BE2C (cell line): ENCODE measurements at regions not wholly inside any gene's neighbourhood (a gene's known extent, or its start where the extent isn't known, plus 50 kb on each side); places are given as distances from the start of the nearest gene placed in this dataset.

Experiments used
- DNase-seq: peaks from one replicate; pipeline ENCODE4 v3.0.0-alpha.2; 2020
- H3K27me3 ChIP-seq: fragments of 250-450 bp; sonication (Bioruptor Pico); 2 replicates; pipeline ENCODE4 v1.5.1; 2020; ENCODE audit warnings: mild to moderate bottlenecking
- H3K36me3 ChIP-seq: fragments of 250-450 bp; sonication (Bioruptor Pico); 2 replicates; pipeline ENCODE4 v1.5.1; 2020; ENCODE audit warnings: mild to moderate bottlenecking
- H3K4me1 ChIP-seq: fragments of 250-450 bp; sonication (Bioruptor Pico); 2 replicates; pipeline ENCODE4 v1.5.1; 2020
- H3K4me3 ChIP-seq: 2 replicates; pipeline ENCODE4 v1.5.1; 2011; ENCODE audit warnings: low read depth, low read length
- H3K9me3 ChIP-seq: fragments of 250-450 bp; sonication (Bioruptor Pico); 2 replicates; pipeline ENCODE4 v1.5.1; 2020
- CTCF ChIP-seq: IDR thresholded peaks from 2 replicates; pipeline ENCODE4 v1.5.1; 2012; ENCODE audit warnings: mild to moderate bottlenecking, low read depth, low read length

GRCh38 chr13:74708629-74709028, 574.4 kb upstream of the KLF12 start:
- Histone ChIP-seq H3K4me1 (no peaks in the 10 kb centered on the region), H3K9me3 (no peaks in the 10 kb centered on the region), H3K4me3 (no peak overlapping the region), H3K27me3 (no peaks in the 10 kb centered on the region), H3K36me3 (no peaks in the 10 kb centered on the region)
- no peak for TF ChIP-seq CTCF
- no peak for DNase-seq

- H3K9me3 ChIP-seq: no peaks in the 10 kb centered on the region
- no peak overlapping the region for H3K4me3 ChIP-seq
- no peak for TF ChIP-seq CTCF
- DNase-seq: no peak
- H3K27me3 ChIP-seq: no peaks in the 10 kb centered on the region
- H3K4me1 ChIP-seq: no peaks in the 10 kb centered on the region
- no peaks in the 10 kb centered on the region for H3K36me3 ChIP-seq
These were observed 573.1 kb upstream of the KLF12 start for GRCh38 chr13:74707291-74707690.

GRCh38 chr13:74706801-74707200, 572.6 kb upstream of the KLF12 start:
- no peak overlapping the region for H3K4me3 ChIP-seq
- H3K4me1 ChIP-seq: no peaks in the 10 kb centered on the region
- no peaks in the 10 kb centered on the region for H3K27me3 ChIP-seq
- H3K36me3 ChIP-seq: no peaks in the 10 kb centered on the region
- DNase-seq: no peak
- TF ChIP-seq CTCF: no peak
- H3K9me3 ChIP-seq: no peaks in the 10 kb centered on the region

- DNase-seq: no peak
- Histone ChIP-seq H3K9me3 (no peaks in the 10 kb centered on the region), H3K4me1 (no peaks in the 10 kb centered on the region), H3K36me3 (no peaks in the 10 kb centered on the region), H3K27me3 (no peaks in the 10 kb centered on the region), H3K4me3 (no peak overlapping the region)
- TF ChIP-seq CTCF: no peak
These were observed 571.2 kb upstream of the KLF12 start for GRCh38 chr13:74705438-74705837.

- no peak for DNase-seq
- no peak overlapping the region for H3K4me3 ChIP-seq
- no peak for TF ChIP-seq CTCF
- no peaks in the 10 kb centered on the region for H3K27me3 ChIP-seq
- no peaks in the 10 kb centered on the region for H3K36me3 ChIP-seq
- H3K9me3 ChIP-seq: no peaks in the 10 kb centered on the region
- H3K4me1 ChIP-seq: no peaks in the 10 kb centered on the region
These were observed 569.7 kb upstream of the KLF12 start for GRCh38 chr13:74703855-74704387.

GRCh38 chr13:74696148-74696922, 562.1 kb upstream of the KLF12 start:
- Histone ChIP-seq H3K36me3 (no peaks in the 10 kb centered on the region), H3K9me3 (no peaks in the 10 kb centered on the region), H3K4me1 (no peaks in the 10 kb centered on the region), H3K4me3 (no peak overlapping the region), H3K27me3 (no peaks in the 10 kb centered on the region)
- TF ChIP-seq CTCF: no peak
- DNase-seq: no peak
